Testis (tissue), 2 donors: ENCODE measurements at regions not wholly inside any gene's neighbourhood (a gene's known extent, or its start where the extent isn't known, plus 50 kb on each side); places are given as distances from the start of the nearest gene placed in this dataset.
"Not testable (repeated sequence)": the region's sequence is repeated elsewhere in the genome, so short reads cannot be mapped to it uniquely, and the experiment has no call there.

ENCODE experiments used
- CTCF ChIP-seq, 3 experiments: fragments of 450-650 bp in 2 of 3; fragments of 200-600 bp in 1 of 3; sonication (generic) in 1 of 3; IDR thresholded peaks; one replicate each; pipeline ENCODE4 v1.5.1; 2016 to 2019; ENCODE audit warnings: antibody characterized with exemption in 3 of 3, mild to moderate bottlenecking in 2 of 3, moderate library complexity in 1 of 3
- POLR2A ChIP-seq: fragments of 450-650 bp; IDR thresholded peaks from one replicate; pipeline ENCODE4 v1.6.1; 2017; ENCODE audit warnings: antibody characterized with exemption, mild to moderate bottlenecking, moderate library complexity

- not testable (repeated sequence) for TF ChIP-seq CTCF (IDR thresholded peaks at IDR 0.05); POLR2A
These were observed 583.7 kb downstream of the TUBA3C start for GRCh38 chr13:18597940-18598339.
